ENCODE measurements at regions not wholly inside any gene's neighbourhood (a gene's known extent, or its start where the extent isn't known, plus 50 kb on each side); places are given as distances from the start of the nearest gene placed in this dataset.

DNA sequence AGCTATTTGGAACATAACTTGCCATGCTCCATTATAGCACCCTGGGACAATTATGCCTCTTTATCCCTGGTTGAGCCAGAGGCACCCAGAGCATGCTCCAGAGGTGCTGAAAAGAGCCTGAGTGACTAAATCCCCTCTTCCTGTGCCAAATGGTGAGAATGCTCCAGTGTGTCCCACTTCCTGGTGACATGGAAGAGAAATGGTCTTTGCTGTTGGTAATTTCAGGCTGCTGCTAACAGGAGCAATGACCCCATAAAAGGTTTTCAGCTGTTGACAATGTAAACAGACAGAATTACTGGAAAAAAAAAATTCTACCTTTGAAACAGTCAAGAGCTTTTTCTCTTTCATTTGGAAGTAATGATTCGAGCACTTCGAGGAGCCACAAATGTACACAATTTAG, 341.8 kb downstream of the FGF9 start:
- peaks cover 0 to 2% (median 0%) of the 10 kb centered on the region in 4 donors for H3K9me3 ChIP-seq
- no peak overlapping the region for H3K27ac ChIP-seq
- 40 to 63% (median 49%) methylated on average over 2 of the region's 2 CpGs for WGBS, 5 donors
- no peaks in the 10 kb centered on the region for H3K4me1 ChIP-seq
- intact Hi-C loops (cut with DNase I; ENCODE audit: low total_unique reads) = no loop called here
- H3K27me3 ChIP-seq = no peaks in the 10 kb centered on the region
- no peak overlapping the region for H3K4me3 ChIP-seq
- TF ChIP-seq POLR2AphosphoS5 (IDR thresholded peaks at IDR 0.05) (no peak), POLR2A (IDR thresholded peaks at IDR 0.05) (no peak), EP300 (IDR thresholded peaks at IDR 0.05) (no peak), CTCF (IDR thresholded peaks at IDR 0.05) (no peak)
- peak in 1 of 2 donors; percentile 17 for DNase-seq
- H3K36me3 ChIP-seq = no peaks in the 10 kb centered on the region

DNA sequence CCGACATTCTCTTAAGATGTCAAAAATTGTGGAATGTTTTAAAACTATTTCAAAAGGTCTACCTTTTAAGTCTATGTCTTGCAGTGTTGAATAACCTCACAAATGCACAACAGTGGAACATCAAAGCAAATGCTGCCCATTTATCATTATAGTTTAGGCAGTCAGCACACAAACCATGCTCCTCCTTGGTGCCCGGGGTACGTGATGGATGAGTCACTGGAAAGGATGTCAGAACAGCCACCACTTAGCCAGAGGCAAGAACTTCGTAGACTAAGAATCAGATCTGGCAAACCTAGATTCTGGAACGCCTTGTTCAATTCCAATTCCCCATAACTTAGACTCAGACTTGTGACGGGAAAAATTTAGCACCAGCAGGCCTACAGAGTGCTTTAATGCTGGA, 343.6 kb downstream of the FGF9 start:
- Histone ChIP-seq H3K27me3 (no peaks in the 10 kb centered on the region), H3K27ac (no peak overlapping the region), H3K9me3 (no peaks in the 10 kb centered on the region), H3K36me3 (no peaks in the 10 kb centered on the region), H3K4me3 (no peak overlapping the region), H3K4me1 (no peaks in the 10 kb centered on the region)
- TF ChIP-seq POLR2AphosphoS5 (IDR thresholded peaks at IDR 0.05) (no peak), CTCF (IDR thresholded peaks at IDR 0.05) (no peak), EP300 (IDR thresholded peaks at IDR 0.05) (no peak), POLR2A (IDR thresholded peaks at IDR 0.05) (no peak)
- intact Hi-C loops (cut with DNase I; ENCODE audit: low total_unique reads) = no loop called here
- WGBS, 5 donors = 50 to 60% (median 54%) methylated on average over 6 of the region's 6 CpGs
- DNase-seq = peak in 1 of 2 donors; percentile 19

- no peaks in the 10 kb centered on the region for H3K4me1 ChIP-seq
- no peaks in the 10 kb centered on the region for H3K36me3 ChIP-seq
- intact Hi-C loops (cut with DNase I; ENCODE audit: low total_unique reads) = no loop called here
- H3K4me3 ChIP-seq = no peak overlapping the region
- 32 to 59% (median 52%) methylated on average over 3 of the region's 3 CpGs for WGBS, 5 donors
- H3K27ac ChIP-seq = no peak overlapping the region
- DNase-seq = no peak
- TF ChIP-seq CTCF (IDR thresholded peaks at IDR 0.05) (no peak), POLR2A (IDR thresholded peaks at IDR 0.05) (no peak), EP300 (IDR thresholded peaks at IDR 0.05) (no peak)
- H3K27me3 ChIP-seq = no peaks in the 10 kb centered on the region
- H3K9me3 ChIP-seq = no peaks in the 10 kb centered on the region
These were observed 346.4 kb downstream of the FGF9 start for GRCh38 chr13:22017226-22017625.

DNA sequence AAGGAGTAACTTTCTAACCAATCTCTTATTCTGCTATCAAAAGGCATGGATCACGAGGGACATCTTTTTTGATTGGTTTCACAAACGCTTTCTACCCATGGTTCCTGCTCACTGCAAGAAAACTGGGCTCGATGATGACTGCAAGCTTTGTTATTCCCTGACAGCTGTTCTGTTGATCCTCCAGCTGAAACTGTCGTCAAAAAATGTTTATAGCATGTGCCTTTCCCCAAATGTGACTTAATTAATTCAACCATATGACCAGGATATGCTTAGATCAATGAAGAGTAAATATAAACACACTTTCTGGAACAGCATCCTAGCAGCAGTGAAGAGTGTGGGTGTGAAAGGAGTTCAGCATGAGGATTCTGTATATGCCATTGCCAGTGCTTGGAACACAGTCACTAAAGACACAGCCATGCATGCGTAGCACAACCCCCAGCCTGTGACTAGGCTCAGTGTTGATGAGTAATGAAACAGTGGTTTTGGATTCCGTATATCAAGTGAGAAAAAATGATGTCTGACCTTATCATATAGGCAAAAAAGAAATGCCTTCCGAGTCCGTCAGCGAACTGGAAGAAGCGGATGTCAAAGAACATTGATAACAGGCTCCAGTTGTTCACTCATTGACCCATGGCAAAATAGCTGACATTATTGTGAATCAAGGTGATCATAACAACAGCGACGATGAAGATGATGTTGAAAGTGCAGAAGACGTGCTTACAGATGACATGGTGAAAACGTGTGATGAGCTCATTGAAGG, 347.4 kb downstream of the FGF9 start:
- 77 to 81% (median 79%) methylated on average over 14 of the region's 14 CpGs for WGBS, 5 donors
- no peaks in the 10 kb centered on the region for H3K9me3 ChIP-seq

More for the DNA sequence above, 347.4 kb downstream of the FGF9 start:
- peak in 1 of 2 donors; percentile 26 for DNase-seq
- Histone ChIP-seq H3K4me1 (no peaks in the 10 kb centered on the region), H3K27me3 (no peaks in the 10 kb centered on the region), H3K4me3 (no peak overlapping the region), H3K36me3 (no peaks in the 10 kb centered on the region), H3K27ac (no peak overlapping the region)
- TF ChIP-seq POLR2AphosphoS5 (IDR thresholded peaks at IDR 0.05) (no peak), POLR2A (IDR thresholded peaks at IDR 0.05) (no peak), EP300 (IDR thresholded peaks at IDR 0.05) (no peak), CTCF (IDR thresholded peaks at IDR 0.05) (no peak)
- intact Hi-C loops (cut with DNase I; ENCODE audit: low total_unique reads) = no loop called here
